ENCODE measurements at regions not wholly inside any gene's neighbourhood (a gene's known extent, or its start where the extent isn't known, plus 50 kb on each side); places are given as distances from the start of the nearest gene placed in this dataset.
A peak's percentile ranks its signal among the peaks of the same experiment; 100 is the strongest.

DNA sequence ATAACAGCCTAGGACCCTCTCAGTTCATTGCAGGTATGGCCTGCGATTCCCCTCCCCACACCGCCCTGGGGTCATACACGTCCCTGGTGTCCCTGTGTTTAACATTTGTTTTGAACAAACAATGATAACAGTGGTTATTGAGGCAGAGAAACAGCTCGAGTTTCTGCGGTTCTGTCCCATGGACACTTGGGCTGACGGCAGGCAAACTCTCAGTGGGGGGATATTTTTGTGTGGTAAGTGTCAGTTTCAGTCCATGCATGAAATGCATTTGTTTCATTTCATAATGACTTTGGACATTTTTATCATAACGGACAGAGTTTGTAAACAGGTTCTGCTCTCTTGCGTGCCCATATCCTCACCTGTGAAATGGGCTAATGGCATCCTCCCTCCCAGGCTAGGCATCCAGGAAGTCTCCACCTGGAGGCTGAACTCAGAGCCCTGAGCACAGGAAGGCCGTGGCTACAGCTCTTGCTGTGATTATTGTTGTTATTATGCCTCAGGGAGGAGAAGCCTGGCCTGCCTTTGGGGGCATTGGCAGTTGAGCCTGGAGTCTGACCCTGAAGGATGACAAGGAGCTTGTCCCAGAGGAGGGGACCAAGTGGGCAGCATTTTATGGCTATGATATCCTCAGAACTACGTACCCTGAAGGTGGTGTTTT is 190.9 kb downstream of the GADD45G start:
- DNase-seq (ENCODE audit: low read depth): no peak

DNA sequence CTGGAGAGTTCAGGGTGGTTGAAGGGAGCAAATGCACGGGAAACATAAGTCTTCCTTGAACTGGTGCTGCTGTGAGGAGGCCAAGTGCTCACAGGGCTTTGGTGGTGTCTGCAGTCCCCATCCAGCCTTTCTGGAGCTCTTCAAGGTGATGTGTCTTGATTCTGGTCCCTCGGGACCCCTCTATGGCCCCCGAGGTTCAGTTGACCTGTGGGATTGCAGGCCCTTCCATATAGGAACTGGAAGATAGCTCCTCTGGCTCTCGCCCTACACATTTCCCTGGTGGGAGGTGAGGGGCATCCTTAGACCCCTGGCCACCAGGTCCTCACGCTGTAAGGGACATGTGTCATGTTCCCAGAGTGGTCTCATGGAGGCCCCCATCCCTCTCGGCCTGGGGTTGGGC is 191.8 kb downstream of the GADD45G start:
- DNase-seq (ENCODE audit: low read depth): no peak

DNA sequence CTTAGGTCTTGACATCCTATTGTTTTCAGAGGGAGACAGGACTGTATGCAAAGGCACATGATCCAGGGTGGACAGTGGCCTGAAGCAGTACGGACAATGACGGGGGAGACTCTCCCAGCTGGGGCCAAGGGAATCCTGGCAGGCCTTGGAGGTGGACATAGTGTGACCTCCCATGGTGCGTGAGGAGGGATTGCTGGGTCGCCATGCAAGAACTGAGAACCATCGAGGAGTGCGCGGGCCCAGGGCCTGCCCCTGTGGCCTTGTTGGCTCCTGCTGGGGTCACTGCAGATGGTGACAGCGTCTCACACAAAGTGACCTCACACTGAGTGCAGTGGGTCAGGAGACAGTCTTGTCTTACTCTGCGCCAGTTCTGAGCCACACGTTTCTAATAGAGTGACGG is 192.4 kb downstream of the GADD45G start:
- no peak for DNase-seq (ENCODE audit: low read depth)

GRCh38 chr9:89797937-89798455 is 193.2 kb downstream of the GADD45G start:
- no peak for DNase-seq (ENCODE audit: low read depth)

DNA sequence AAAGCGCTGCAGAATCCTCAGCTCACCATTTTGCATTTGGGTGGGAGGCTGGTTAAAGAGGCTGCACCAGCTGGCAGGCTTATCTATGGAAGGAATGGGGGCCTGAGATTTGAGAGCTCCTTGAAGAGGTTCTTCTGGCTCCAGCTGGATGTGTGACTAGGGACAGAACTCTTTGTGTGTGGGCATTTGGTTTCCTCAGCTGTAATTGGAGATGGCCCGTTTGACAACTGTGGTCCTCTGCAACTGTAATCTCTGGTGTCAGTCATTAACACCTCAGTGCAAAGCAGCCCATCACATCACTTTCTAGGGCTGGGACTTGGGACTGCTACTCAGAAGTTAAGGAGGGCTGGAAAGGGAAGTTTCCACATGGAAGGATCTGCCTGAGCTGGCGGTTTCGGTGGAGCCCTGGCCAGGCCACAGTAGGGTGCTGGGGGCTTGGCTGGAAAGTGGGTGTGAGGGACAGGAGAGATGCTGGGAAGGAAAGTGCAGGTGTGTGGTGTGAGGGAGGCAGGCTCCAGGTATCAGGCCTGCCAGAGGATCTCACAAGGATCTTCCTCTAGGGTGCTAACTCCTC is 193.8 kb downstream of the GADD45G start:
- DNase-seq (ENCODE audit: low read depth): no peak

DNA sequence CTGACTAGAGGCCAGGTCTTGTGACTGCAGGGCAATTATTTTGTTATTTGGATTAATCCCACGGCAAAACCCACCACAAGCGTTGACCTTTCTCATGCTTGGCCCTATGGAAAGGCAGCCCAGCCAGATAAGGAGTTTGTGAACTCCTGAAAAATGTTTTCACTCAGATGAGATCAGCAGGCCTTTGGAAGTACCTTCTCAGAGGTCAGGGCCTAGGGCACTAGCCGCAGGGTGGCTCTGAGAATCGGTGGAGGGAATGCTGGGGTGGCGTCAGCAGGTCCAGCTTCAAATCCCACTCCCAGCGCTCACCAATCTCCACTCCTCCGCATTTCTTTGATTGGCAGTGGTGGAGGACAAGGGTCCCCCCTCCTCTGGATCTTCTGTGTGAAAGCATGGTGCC is 194.4 kb downstream of the GADD45G start:
- DNase-seq (ENCODE audit: low read depth): no peak

DNA sequence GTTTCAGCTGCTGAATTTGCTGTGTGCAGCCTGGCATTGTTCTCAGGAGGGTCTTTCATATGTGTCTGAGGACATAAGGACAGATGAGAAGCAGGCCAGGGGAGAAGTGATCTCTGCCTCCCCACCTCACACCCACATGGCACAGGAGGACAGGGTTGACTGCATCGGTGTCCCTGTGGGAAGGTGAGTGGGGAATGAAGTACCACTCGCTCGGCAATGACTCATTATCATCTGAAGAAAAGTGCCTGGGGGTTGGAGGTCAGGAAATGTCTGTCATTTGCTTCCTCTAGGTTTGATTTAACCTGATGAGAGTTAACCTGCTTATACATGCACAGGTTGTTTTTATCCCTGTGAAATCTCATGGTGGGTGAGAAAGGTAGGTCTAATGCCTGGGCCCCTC is 195.0 kb downstream of the GADD45G start:
- DNase-seq (ENCODE audit: low read depth): no peak

DNA sequence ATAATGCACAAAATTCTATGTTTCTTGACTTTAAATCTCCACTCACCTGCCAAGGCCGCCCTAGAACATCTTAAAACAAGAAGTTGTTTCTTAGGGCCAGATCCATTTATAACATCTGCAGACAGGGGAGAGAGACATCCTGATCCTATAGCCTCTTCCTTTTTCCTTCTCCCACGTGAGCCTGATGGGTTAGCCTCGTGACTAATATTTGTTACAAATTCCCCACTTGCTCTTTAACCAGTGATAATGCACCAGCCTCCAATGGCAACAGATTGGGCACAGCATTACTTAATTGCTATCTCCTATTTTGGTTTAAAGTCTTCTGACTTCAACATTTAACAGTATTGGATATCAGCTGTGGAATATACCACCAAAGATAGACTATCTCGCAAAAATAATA is 196.5 kb downstream of the GADD45G start:
- DNase-seq (ENCODE audit: low read depth): no peak

DNA sequence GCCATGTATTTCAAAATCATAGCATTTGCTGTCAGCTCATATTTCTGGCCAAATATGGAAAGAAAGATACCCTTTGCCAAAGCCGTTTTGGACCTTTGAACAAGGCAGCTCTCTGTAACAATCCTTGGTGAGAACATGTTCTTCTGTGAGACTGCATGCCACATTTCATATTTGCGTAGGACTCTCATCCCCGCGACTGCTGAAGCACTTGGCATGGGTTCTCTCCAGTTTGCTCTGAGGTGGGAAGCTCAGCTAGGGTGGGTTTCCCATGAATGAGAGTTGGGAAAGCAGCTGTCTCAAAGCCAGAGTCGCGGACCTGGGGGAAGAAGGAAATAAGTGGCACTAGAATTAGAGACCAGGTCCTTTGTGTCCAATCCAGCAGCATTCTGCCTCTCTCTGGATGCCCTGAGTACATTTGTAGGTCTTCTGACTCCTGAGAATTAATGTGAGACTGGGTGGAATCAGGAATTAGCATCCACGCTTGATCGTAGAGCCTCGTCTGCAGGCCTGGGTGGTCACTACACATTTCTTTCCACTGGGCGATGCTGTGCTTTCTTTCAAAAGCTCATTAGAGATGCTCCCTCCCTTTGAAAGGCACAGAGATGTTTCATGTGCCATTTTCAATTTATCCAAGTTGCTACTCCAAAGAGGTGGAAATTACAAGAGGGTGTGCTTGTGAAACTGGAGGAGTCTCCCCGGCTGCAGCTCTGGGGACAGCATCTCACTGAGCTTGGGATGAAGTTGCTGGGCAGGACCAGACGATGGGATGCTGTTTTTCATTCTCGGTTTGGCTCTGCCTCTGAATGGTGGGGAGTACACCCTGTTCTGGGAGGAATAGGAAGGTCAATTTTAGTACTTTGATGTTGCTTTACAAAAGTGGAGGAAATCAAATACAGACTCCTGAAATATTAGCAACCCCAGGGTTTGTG is 197.2 kb downstream of the GADD45G start:
- no peak for DNase-seq (ENCODE audit: low read depth)

GRCh38 chr9:89802781-89803355 is 198.1 kb downstream of the GADD45G start:
- no peak for DNase-seq (ENCODE audit: low read depth)

DNA sequence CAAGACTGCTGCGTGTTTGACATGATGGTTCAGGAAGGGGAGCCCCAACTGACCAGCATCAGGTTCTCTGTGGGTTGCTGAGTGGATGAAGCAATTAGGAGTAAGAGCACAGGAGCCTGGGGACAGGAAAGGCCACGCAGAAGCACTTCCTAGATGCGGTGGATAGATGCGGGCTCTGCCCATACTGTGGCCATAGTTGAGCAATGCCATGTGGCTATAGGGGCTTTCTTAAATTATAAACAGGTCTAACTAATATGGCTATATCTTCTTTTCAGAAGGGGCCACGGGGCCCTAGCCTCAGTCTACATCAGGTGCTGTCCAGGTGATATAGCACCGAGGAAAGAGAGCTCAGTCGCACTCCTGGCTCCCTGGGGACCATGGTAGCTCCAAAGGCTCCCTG is 198.6 kb downstream of the GADD45G start:
- DNase-seq (ENCODE audit: low read depth): no peak

- no peak for DNase-seq (ENCODE audit: low read depth)
Observed at GRCh38 chr9:89804766-89805531, 200.1 kb downstream of the GADD45G start.

DNA sequence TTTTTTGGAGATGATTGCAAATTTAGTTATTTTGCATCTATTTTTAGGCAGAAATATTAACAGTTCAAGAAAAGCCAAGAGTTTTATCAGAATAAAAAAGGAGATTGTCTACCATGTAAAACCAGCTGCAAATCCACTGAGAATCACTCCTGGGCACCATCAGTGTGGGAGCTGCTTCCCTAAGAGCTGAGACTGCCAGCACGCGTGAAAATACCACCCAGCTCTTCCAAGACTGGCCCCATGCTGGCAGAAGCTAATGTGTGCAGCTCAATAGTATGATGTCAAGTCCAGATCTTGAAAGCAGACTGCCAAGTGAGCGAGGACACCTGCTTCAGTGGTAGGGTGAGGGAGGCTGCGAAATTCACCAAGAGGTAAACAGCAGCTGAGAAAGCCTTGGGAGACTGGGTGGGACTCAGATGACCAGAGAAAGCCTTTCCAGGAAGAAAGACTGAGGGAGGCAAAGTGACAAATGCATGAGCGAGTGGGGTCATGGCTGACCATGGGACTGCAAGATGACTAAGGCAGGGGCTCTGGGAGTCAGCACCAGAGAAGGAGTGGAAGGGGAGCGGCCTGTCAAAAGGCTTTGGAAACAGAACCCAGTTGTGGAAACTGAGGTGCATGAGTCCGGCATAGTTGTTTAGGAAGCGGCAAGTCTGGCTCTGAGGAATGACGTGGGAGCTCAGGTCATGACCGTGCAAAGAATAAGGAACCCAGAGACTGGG is 200.9 kb downstream of the GADD45G start:
- DNase-seq (ENCODE audit: low read depth): no peak

GRCh38 chr9:89806371-89807100 is 201.7 kb downstream of the GADD45G start:
- DNase-seq (ENCODE audit: low read depth): peak; percentile 42

DNA sequence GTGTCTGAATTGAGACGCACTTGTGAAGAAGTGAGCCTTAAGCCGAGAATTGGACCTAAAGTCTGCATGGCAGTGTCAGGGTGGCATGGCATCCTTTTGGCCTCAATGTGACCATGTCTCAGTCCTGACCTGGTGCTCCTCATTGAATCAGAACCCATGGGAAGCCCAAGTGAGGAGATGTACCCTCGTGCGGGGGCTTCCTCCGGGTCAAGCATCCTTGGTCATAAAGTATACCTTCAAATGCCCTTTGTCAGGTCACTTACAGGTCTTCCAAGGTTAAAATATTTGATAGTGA is 202.2 kb downstream of the GADD45G start:
- DNase-seq (ENCODE audit: low read depth): no peak

DNA sequence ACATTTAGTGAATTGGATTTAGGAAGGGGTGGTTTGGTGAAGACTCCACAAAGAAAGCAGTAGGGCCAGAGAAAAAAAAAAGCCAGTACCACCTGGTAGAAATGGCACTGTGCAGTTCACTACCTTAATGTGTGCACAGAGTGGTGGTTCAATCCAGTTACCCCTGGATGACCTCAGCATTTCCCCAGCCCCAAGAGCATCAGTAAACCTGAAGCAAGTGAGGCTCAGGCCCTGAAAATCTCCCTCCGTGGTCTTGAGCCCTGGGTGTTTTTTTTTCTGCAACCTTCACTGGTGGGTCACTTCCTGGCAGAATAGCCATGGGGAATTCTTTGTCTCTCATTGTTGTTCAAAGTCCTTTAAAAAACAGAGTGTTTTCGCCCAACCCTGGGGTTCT is 202.9 kb downstream of the GADD45G start:
- no peak for DNase-seq (ENCODE audit: low read depth)

DNA sequence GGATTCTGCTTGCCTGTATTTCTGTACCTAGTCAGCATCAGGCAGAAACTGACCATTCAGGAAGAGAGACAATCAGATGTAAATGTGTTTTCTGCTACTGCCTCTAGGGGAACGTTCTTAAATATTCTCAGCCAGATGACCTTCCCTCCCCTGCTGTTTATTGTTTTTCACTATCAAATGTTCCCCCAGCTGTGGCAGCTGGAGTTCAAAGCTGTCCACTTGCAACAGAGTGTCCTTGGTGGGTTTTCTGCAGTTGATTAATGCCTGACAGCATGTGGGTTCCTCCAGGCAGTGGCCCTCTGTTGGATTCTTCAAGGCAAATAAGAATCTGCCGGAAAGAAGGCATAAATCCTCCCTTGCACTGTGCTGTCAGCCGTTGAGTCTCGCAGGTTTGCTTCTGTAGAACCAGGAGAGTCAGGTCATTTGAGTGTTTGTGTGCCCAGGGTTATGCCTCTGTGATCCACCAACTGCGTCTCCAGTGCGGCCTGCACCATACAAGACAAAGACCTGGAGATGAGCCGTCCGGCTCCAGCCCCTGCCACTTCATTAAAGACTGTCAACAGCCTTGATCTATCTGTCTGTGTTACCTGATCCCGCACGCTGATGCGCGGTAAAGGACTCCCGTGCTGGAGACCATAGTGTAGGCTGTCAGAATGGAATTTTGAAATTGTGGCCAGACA is 203.4 kb downstream of the GADD45G start:
- DNase-seq (ENCODE audit: low read depth): no peak

DNA sequence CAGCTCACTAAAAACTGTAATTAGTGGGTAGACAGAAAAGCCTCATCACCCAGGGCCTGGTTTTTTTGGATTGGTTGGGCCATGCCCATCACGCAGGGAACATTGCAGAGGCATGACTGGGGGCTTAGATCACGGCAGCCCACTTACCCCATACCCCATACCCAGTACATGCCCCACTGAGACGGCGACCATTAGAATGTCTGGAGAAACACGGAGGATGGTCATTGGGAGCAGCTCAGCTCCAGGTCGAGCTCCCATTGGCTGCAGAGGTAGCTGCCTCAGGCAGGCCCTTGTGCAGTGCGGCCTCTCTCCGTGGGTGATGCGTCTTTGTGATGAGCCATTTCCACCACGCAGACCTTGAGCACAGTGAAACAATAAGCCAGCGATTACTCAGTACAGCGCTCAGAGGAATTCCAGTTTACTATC is 204.0 kb downstream of the GADD45G start:
- peak; percentile 36 for DNase-seq (ENCODE audit: low read depth)

DNA sequence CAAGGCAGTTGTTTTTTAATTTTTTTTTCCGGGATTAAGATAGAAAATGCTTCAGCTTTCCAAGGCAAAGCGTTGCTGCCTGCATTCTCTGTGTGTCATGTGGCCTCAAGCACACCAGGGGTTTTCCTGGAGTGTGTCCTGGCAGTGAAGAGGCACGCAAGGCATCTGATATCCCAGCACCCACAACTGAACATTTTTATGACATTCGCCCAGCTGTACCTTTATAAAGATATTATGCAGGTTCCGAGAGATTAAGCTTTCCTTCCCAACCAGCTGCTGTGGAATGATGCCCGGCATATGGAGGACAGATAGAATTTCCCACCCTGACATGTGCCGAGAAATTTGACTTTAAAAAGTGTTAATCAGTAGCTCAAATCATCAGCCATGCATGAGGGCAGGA is 205.6 kb downstream of the GADD45G start:
- DNase-seq (ENCODE audit: low read depth): peak; percentile 24

DNA sequence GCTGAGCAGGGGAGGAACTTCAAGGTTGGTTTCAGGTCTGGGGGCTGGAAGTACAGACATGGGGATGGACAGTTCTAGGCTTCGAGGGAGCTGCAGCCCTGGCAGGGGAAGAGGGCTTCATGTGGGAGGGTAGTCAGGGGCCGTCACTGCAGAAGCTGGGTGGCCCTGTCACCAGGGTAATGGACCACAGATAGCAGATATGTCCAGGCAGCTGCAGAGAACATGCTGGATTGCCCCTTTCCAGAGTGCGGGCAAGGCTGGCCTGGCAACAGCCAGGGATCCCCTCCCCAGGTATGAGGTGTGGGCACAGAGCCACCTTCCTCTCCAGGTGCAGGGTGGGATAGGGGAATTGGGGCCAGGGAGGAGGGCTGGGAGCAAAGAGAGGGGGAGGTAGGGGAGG is 206.5 kb downstream of the GADD45G start:
- no peak for DNase-seq (ENCODE audit: low read depth)
